Thoracic aorta (tissue), 2 donors: ENCODE measurements at regions not wholly inside any gene's neighbourhood (a gene's known extent, or its start where the extent isn't known, plus 50 kb on each side); places are given as distances from the start of the nearest gene placed in this dataset.
"Not testable (repeated sequence)": the region's sequence is repeated elsewhere in the genome, so short reads cannot be mapped to it uniquely, and the experiment has no call there.

ENCODE experiments used
- ATAC-seq: fragments of 150-250 bp; one replicate; pipeline ENCODE4 v1.8.0; 2017; ENCODE audit warnings: low read depth; ENCODE audit not compliant: insufficient number of reproducible peaks, low FRiP score
- DNase-seq: peaks from one replicate; pipeline ENCODE4 v3.0.0-alpha.2; 2020; ENCODE audit warnings: low spot score
- H3K27ac ChIP-seq, 2 donors: fragments of 200-600 bp; sonication (generic); 1 replicate in 1 of 2; 2 replicates in 1 of 2; pipeline ENCODE4 v1.5.1; 2016; ENCODE audit warnings: mild to moderate bottlenecking in 2 of 2, moderate library complexity in 2 of 2
- H3K27me3 ChIP-seq: fragments of 200-600 bp; sonication (generic); replicated peaks from 2 replicates; pipeline ENCODE4 v1.6.0; 2016; ENCODE audit warnings: mild to moderate bottlenecking; ENCODE audit not compliant: insufficient read depth
- H3K36me3 ChIP-seq: fragments of 200-600 bp; sonication (generic); one replicate; pipeline ENCODE4 v1.5.1; 2016
- H3K4me1 ChIP-seq, 2 donors: fragments of 200-600 bp; sonication (generic); 1 replicate in 1 of 2; 2 replicates in 1 of 2; pipeline versions ENCODE4 v1.5.1 to v1.6.0; 2016; ENCODE audit warnings: low read depth in 2 of 2, mild to moderate bottlenecking in 1 of 2; ENCODE audit not compliant: control insufficient read depth in 1 of 2
- H3K4me3 ChIP-seq: fragments of 200-600 bp; sonication (generic); 2 replicates; pipeline ENCODE4 v1.5.1; 2016; ENCODE audit warnings: mild to moderate bottlenecking
- H3K9me3 ChIP-seq: fragments of 200-600 bp; sonication (generic); 2 replicates; pipeline ENCODE4 v1.5.1; 2016
- TF ChIP-seq, protein P1 (sequence below): fragments of 200-600 bp; sonication (generic); IDR thresholded peaks from one replicate; pipeline ENCODE4 v1.5.1; 2019; ENCODE audit warnings: antibody characterized with exemption

DNA sequence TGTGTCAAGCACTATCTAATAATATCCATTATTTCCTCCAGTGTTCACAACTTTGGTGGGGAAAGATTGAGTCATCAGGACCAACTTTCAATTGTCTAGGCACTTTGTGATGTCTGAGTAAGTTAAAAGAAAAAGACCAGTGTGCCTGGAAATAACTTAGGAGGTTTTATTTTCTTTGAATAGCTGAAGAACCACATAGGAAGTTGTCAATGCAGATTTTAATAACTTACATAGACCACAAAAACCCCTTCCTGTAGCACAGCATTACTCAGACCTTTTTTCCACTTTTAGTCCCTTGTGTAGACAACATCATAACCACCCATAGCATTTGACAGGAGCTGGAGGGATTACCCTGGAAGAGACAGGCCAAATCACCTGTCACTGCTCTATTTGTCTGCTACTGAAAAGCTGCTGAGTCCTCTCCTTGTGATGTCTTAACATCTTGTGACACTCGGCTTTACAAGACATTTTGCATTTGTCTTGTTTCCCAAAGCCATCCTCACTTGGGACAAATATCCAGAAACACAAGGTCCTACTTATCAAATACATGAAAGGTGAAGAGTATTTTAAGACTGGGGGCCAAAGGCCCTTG lies 241.5 kb upstream of the PTER start:
- DNase-seq (no peak), ATAC-seq (no peak)
- H3K27ac ChIP-seq, result no peak overlapping the region
- H3K9me3 ChIP-seq, result no peaks in the 10 kb centered on the region
- H3K27me3 ChIP-seq, result no peaks in the 10 kb centered on the region
- no peak overlapping the region for H3K4me3 ChIP-seq
- H3K4me1 ChIP-seq, result no peaks in the 10 kb centered on the region
- TF ChIP-seq, protein P1, sequence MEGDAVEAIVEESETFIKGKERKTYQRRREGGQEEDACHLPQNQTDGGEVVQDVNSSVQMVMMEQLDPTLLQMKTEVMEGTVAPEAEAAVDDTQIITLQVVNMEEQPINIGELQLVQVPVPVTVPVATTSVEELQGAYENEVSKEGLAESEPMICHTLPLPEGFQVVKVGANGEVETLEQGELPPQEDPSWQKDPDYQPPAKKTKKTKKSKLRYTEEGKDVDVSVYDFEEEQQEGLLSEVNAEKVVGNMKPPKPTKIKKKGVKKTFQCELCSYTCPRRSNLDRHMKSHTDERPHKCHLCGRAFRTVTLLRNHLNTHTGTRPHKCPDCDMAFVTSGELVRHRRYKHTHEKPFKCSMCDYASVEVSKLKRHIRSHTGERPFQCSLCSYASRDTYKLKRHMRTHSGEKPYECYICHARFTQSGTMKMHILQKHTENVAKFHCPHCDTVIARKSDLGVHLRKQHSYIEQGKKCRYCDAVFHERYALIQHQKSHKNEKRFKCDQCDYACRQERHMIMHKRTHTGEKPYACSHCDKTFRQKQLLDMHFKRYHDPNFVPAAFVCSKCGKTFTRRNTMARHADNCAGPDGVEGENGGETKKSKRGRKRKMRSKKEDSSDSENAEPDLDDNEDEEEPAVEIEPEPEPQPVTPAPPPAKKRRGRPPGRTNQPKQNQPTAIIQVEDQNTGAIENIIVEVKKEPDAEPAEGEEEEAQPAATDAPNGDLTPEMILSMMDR, result no peak
- H3K36me3 ChIP-seq, result no peaks in the 10 kb centered on the region

DNA sequence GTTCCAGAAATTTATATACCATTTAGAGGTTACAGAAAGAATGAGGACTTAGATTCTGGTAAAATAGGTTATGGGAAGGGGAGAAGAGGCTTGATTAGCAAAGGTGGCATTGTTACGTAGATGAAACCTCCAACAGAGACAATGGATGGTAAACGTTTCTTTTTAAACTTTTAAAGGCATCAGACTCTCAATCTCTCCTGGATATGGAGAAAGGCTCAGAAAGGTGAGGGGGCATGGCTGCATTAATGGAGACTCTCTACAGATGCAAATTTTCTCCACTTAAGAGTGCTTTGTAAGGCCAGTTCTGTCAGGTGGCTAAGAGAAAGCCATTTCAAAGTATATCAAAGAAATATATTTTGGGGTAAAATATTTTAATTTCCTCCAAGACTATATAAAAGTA lies 240.9 kb upstream of the PTER start:
- H3K27me3 ChIP-seq, result no peaks in the 10 kb centered on the region
- DNase-seq, result no peak
- H3K9me3 ChIP-seq, result no peaks in the 10 kb centered on the region
- H3K36me3 ChIP-seq, result no peaks in the 10 kb centered on the region
- no peak overlapping the region for H3K4me3 ChIP-seq
- TF ChIP-seq, protein P1, result no peak
- ATAC-seq, result no peak
- no peaks in the 10 kb centered on the region for H3K4me1 ChIP-seq
- no peak overlapping the region for H3K27ac ChIP-seq

GRCh38 chr10:16199216-16199615 lies 237.6 kb upstream of the PTER start:
- DNase-seq (no peak), ATAC-seq (no peak)
- Histone ChIP-seq H3K4me1 (no peaks in the 10 kb centered on the region), H3K36me3 (no peaks in the 10 kb centered on the region), H3K4me3 (no peak overlapping the region), H3K27me3 (no peaks in the 10 kb centered on the region), H3K9me3 (no peaks in the 10 kb centered on the region), H3K27ac (no peak overlapping the region)
- TF ChIP-seq, protein P1, result no peak

DNA sequence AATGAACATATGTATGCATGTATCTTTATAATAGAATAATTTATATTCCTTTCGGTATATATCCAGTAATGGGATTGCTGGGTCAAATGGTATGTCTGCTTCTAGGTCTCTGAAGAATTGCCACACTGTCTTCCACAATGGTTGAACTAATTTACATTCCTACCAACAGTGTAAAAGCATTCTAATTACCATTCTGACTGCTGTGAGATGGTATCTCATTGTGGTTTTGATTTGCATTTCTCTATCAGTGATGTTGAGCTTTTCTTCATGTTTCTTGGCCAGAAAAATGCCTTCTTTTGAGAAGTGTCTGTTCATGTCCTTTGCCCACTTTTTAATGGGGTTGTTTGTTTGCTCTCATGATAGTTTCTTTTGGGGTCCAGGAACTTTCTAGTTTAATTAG lies 213.2 kb upstream of the PTER start:
- H3K9me3 ChIP-seq, result peaks cover 13% of the 10 kb centered on the region
- ATAC-seq, DNase-seq, H3K4me1 ChIP-seq, H3K27me3 ChIP-seq, H3K27ac ChIP-seq, H3K4me3 ChIP-seq, H3K36me3 ChIP-seq: not testable (repeated sequence)

GRCh38 chr10:16227674-16228073 lies 209.1 kb upstream of the PTER start:
- H3K36me3 ChIP-seq, result no peaks in the 10 kb centered on the region
- H3K27ac ChIP-seq, result no peak overlapping the region
- H3K4me1 ChIP-seq, result no peaks in the 10 kb centered on the region
- TF ChIP-seq, protein P1, result no peak
- no peak overlapping the region for H3K4me3 ChIP-seq
- ATAC-seq (no peak), DNase-seq (no peak)
- H3K27me3 ChIP-seq, result no peaks in the 10 kb centered on the region
- peaks cover 7% of the 10 kb centered on the region for H3K9me3 ChIP-seq

GRCh38 chr10:16231176-16231575 lies 205.6 kb upstream of the PTER start:
- no peaks in the 10 kb centered on the region for H3K4me1 ChIP-seq
- TF ChIP-seq, protein P1, result no peak
- no peaks in the 10 kb centered on the region for H3K9me3 ChIP-seq
- H3K4me3 ChIP-seq, result no peak overlapping the region
- H3K27me3 ChIP-seq, result no peaks in the 10 kb centered on the region
- DNase-seq (no peak), ATAC-seq (no peak)
- no peaks in the 10 kb centered on the region for H3K36me3 ChIP-seq
- H3K27ac ChIP-seq, result no peak overlapping the region
